CD4-positive, alpha-beta T cell treated with Interleukin-17A for 4 hours (primary cell): ENCODE measurements at regions not wholly inside any gene's neighbourhood (a gene's known extent, or its start where the extent isn't known, plus 50 kb on each side); places are given as distances from the start of the nearest gene placed in this dataset.

Source experiments
- DNase-seq: peaks from one replicate; pipeline ENCODE4 v3.0.0-alpha.2; 2020; ENCODE audit warnings: mixed read lengths

- DNase-seq, result no peak
Measured at GRCh38 chr13:106295971-106296370, 239.5 kb downstream of the EFNB2 start.

DNA sequence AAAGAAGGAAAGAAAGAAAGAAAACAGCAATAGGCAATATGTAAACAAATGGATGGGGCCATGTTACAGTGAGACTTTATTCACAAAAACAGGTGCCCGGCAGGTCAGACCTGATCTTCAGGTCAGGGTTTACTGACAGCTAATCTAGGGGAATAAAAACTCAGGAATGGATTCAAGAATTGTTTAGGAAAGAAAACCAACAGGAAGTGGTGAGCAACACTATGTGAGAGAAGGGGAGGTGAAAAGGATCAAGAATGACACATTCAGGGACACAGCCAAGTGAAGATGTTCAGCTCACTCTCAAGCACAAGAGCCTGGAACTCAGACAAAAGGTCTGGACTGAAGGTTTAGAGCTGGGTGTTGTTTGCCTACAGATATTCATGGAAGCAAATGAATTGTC lies 244.5 kb downstream of the EFNB2 start:
- no peak for DNase-seq

DNA sequence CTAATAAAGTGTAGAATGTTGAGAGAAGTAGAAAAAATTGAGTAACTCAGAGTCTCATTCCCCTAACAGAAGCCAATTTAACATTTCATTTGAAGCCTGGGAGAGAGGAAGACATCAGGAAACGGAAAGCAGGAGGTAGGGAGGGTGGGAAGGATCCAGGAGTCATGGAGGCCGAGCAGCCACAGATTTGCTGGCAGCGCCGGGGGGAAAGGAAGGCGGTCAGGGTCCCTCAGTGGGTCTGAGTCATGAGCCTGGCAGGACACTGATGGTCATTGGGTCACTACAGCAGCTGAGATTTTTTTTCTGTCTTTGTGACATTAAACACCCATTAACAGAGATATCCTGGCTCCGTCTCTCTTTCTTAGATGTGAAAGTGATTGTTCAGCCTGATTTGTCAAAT lies 248.1 kb downstream of the EFNB2 start:
- no peak for DNase-seq

- no peak for DNase-seq
Measured at GRCh38 chr13:106286811-106287210, 248.7 kb downstream of the EFNB2 start.

DNA sequence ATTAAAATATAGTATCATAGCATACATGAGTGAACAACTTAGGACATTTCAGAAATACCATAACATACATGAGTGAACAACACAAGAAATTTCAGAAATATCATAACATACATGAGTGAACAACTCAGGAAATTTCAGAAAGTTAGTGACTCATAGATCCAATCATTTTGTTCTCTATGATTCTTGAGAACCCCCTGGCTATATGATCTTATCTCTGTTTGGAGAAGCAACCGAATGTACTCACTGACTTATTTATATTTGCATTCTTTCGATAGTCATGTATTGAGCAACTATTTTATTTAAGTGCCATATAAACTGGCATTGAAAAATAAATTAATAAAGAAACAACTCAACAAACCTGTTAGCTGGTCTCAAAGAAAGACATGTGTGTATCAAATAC lies 251.1 kb downstream of the EFNB2 start:
- DNase-seq, result no peak

- DNase-seq, result no peak
Measured at GRCh38 chr13:106281426-106281825, 254.0 kb downstream of the EFNB2 start.

- DNase-seq, result no peak
Measured at GRCh38 chr13:106277484-106278154, 257.8 kb downstream of the EFNB2 start.

- no peak for DNase-seq
Measured at GRCh38 chr13:106276876-106277275, 258.6 kb downstream of the EFNB2 start.

- no peak for DNase-seq
Measured at GRCh38 chr13:106275446-106276032, 259.9 kb downstream of the EFNB2 start.

GRCh38 chr13:106274551-106275203 lies 260.8 kb downstream of the EFNB2 start:
- DNase-seq, result no peak

- DNase-seq, result no peak
Measured at GRCh38 chr13:106263801-106264200, 271.7 kb downstream of the EFNB2 start.

GRCh38 chr13:106262886-106263285 lies 272.6 kb downstream of the EFNB2 start:
- no peak for DNase-seq

- no peak for DNase-seq
Measured at GRCh38 chr13:106261450-106261849, 274.0 kb downstream of the EFNB2 start.

GRCh38 chr13:106260352-106260751 lies 275.1 kb downstream of the EFNB2 start:
- no peak for DNase-seq

- no peak for DNase-seq
Measured at GRCh38 chr13:106259928-106260327, 275.5 kb downstream of the EFNB2 start.

- DNase-seq, result no peak
Measured at GRCh38 chr13:106246666-106247188, 288.7 kb downstream of the EFNB2 start.

DNA sequence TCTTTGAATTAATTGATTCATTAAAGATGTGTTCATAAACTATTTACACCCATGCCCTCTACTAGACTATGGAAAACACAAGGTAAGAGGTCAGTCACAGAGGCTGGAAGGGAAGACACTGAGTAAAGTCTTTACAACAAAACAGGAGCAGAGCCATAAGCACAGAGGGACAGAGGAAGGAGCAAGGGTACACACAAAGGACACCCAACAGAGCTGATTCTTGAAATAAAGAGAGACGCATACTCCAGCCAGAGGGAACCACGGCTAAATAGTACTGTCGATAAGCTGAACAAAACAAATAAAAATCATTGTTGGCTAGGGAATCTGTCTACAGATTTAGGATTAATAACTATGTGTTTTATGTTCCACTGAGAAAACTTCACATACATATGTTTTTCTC lies 289.2 kb downstream of the EFNB2 start:
- no peak for DNase-seq

DNA sequence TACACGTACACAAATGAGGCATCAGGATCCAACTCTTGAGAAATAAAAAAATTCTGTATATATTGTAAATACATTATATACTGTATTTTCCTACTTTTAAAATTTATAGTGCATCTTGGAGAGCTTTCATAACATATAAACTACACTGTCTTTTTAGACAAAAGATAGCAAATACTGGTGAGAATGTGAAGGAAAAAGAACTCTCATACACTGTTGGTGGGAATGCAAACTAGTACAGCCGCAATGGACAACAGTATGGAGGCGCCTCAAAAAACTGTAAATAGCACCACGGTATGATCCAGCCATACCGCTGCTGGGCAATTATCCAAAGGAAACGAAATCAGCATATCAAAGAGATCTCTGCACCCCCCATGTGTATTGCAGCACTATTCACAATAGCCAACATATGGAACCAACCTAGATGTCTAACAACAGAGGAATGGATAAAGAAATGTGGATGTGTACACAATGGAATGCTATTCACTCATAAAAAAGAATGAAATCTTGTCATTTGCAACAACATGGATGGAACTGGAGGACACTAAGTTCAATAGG lies 292.4 kb downstream of the EFNB2 start:
- no peak for DNase-seq

DNA sequence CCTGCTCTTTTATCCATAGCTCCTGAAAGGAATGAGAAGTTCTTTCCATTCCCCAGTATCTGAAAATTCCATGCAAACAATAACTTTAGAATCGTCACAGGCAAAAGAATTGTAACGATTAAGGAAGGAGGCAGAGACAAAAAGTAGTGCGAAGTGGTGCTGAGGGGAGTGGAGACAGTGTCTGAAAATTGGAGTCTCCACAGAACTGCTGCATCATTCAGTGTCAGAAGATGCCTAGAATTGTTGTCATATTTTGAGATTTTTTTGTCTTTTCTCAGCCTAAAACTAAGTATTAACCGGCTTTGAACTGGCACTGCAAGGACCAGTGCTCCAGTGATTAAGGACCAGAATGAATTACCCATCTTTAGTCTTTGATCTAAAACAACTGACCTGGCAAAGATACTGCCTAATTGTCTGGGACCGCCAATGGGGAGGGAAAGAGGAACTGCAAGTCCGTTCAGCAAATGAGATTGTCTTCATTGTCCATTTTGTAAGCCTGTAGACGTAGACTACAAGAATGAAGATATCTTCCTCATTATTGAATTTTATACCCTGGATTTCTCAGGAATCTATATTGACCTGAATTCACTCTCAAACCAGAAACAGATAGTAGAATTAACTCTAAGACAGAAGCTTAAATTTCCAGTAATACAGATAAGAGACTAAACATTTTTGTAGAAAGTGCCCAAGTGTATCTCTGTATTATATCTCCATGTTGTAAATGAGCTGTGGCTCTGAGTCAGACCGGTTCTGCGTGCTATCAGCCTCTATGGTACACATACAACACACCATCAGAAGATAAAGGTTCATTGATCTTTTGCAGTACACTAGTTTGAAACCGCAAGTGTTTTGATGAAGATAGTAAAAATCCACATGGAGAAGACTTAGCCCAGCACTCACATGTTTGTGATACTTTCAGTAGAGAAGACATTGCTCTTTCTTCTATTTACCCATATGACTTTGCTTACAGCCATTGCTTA lies 293.2 kb downstream of the EFNB2 start:
- no peak for DNase-seq

DNA sequence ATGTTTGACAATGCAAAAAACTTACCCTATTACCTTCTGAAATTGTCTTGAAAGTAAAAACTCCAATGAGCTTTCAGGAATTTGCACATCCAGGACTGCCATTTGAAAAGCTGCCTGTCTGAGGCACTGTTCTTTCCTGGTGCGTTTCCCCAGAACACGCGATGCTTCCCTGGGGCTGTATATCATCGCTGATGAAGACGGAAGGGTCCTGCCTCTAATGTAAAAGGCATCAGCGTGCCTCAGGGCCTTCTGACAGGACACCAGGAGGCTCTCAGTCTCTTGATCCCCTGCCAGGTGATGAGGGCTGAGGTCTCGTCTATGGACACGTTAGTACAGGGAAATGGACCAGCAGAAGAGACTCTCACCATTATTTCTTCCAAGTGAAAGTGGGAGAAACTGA lies 296.8 kb downstream of the EFNB2 start:
- DNase-seq, result no peak

- DNase-seq, result no peak
Measured at GRCh38 chr13:106234636-106235035, 300.8 kb downstream of the EFNB2 start.

DNA sequence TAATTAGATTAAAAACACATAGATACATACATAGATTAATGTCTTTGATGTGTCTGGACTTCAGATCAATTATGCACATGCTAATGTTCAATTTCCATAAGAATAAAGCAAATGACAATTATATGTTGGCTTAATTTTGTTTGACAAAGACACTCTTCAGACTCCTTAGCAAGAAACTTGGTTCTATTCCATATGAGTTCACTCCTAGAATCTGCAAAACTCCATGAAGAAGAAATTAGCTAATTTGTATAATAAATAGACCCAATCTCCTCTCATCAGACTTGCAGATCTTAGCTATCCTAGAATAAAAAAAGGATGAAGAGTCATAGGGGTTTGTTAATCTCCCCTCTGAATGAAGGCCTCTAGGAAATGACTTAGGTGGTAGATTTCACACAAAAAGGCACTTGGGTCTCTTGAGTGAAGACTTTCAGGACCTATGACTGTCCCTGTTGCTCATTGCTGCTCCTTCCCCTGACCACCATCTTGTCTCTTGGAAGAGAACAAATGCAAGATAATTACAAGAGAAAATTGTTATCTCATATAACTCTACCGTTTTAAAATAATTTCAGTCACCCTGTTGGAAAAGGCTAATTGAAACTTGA lies 302.2 kb downstream of the EFNB2 start:
- DNase-seq, result no peak
